ENCODE measurements at regions not wholly inside any gene's neighbourhood (a gene's known extent, or its start where the extent isn't known, plus 50 kb on each side); places are given as distances from the start of the nearest gene placed in this dataset.

DNA sequence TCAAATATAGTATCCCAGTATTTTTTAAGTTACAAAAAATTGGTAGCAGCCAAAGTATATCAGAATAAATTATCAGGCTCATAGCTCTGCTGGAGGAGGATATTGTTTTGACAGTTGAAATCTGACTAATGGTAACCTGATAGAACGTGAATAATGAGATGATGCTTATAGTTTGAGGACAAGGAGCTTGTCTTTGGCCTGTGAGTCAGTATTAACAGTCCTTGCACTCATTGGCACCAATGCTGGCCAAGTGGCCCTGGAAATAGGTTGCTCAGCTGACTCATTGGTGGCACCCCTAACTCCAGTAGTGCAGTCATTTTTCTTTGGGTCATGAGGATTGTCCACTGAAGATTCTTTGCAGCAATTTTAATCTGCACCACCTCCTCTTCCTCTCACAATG lies 203.3 kb upstream of the JADE1 start:
- no peaks in the 10 kb centered on the region for H3K36me3 ChIP-seq (replicated peaks; ENCODE audit: insufficient read depth, low read depth)
- 75% methylated on average over 1 of the region's 1 CpG for WGBS (ENCODE audit: low lambda C conversion rate, missing lambda C conversion rate)
- H3K9me2 ChIP-seq (replicated peaks; ENCODE audit: insufficient read depth) = no peaks in the 10 kb centered on the region
- H3K9me3 ChIP-seq (ENCODE audit: low read depth) = no peaks in the 10 kb centered on the region
- TF ChIP-seq EZH2phosphoT487 (IDR thresholded peaks at IDR 0.05; ENCODE audit: low read depth, severe bottlenecking, unreplicated experiment) (no peak), EZH2 (IDR thresholded peaks at IDR 0.05; ENCODE audit: borderline replicate concordance) (no peak)
- TF ChIP-seq, protein P1, sequence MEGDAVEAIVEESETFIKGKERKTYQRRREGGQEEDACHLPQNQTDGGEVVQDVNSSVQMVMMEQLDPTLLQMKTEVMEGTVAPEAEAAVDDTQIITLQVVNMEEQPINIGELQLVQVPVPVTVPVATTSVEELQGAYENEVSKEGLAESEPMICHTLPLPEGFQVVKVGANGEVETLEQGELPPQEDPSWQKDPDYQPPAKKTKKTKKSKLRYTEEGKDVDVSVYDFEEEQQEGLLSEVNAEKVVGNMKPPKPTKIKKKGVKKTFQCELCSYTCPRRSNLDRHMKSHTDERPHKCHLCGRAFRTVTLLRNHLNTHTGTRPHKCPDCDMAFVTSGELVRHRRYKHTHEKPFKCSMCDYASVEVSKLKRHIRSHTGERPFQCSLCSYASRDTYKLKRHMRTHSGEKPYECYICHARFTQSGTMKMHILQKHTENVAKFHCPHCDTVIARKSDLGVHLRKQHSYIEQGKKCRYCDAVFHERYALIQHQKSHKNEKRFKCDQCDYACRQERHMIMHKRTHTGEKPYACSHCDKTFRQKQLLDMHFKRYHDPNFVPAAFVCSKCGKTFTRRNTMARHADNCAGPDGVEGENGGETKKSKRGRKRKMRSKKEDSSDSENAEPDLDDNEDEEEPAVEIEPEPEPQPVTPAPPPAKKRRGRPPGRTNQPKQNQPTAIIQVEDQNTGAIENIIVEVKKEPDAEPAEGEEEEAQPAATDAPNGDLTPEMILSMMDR (IDR thresholded peaks at IDR 0.05; ENCODE audit: poor library complexity) = no peak
- H3K27ac ChIP-seq = no peak overlapping the region
- no peak overlapping the region for H2AFZ ChIP-seq
- no peaks in the 10 kb centered on the region for H4K20me1 ChIP-seq (ENCODE audit: insufficient read depth, poor library complexity, severe bottlenecking)
- no peaks in the 10 kb centered on the region for H3K27me3 ChIP-seq
- no peaks in the 10 kb centered on the region for H3K79me2 ChIP-seq
- no peak overlapping the region for H3K4me2 ChIP-seq
- no peak for DNase-seq (ENCODE audit: low spot score)
- H3K4me1 ChIP-seq (ENCODE audit: insufficient read depth) = peaks cover 11% of the 10 kb centered on the region
- no peak overlapping the region for H3K4me3 ChIP-seq

DNA sequence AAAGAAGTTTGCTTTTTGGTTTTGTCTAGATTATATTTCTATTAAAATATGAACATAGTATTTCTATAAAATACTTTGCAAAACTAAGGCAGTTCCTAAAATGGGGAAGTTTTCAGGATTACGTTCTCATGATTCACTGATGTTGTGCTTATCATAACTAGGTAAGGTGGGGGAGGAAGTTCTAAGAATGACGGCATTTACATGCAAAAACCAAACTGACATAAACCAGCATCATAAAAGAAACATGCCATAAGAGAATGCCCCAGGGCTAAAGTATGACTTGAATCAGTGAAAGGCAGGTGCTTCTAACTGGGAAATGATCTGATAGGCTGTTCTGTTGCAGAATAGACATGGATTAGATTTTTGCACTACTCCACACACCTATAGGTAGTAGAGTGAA lies 204.7 kb upstream of the JADE1 start:
- Histone ChIP-seq H2AFZ (no peak overlapping the region), H3K4me2 (no peak overlapping the region), H3K9me2 (replicated peaks; ENCODE audit: insufficient read depth) (no peaks in the 10 kb centered on the region), H3K4me3 (no peak overlapping the region), H3K79me2 (no peaks in the 10 kb centered on the region), H3K36me3 (replicated peaks; ENCODE audit: insufficient read depth, low read depth) (no peaks in the 10 kb centered on the region), H3K27me3 (no peaks in the 10 kb centered on the region), H3K9me3 (ENCODE audit: low read depth) (no peaks in the 10 kb centered on the region), H3K4me1 (ENCODE audit: insufficient read depth) (peaks cover 24% of the 10 kb centered on the region), H4K20me1 (ENCODE audit: insufficient read depth, poor library complexity, severe bottlenecking) (no peaks in the 10 kb centered on the region), H3K27ac (no peak overlapping the region)
- TF ChIP-seq EZH2phosphoT487 (IDR thresholded peaks at IDR 0.05; ENCODE audit: low read depth, severe bottlenecking, unreplicated experiment) (no peak), EZH2 (IDR thresholded peaks at IDR 0.05; ENCODE audit: borderline replicate concordance) (no peak)
- TF ChIP-seq, protein P1 (IDR thresholded peaks at IDR 0.05; ENCODE audit: poor library complexity) = no peak
- 68% methylated on average over 2 of the region's 2 CpGs for WGBS (ENCODE audit: low lambda C conversion rate, missing lambda C conversion rate)
- no peak for DNase-seq (ENCODE audit: low spot score)

DNA sequence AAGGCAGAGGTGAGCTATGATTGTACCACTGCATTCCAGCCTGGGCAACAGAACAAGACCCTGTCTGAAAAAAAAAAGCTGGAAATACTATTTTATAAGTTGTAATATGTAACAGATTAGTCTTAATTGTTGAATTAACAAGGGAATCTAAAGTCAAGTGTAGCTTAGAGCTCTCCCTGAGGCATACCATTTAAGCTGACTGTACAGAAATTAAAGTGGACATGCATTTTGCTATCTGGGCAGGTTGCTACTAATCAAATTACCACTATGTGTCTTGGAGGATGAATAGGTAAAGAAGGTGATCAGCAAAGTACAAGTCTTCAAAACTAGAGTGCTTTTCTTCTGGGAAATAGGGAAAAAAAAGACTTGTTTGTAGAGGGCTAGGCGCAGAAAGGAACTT lies 205.3 kb upstream of the JADE1 start:
- Histone ChIP-seq H3K27me3 (no peaks in the 10 kb centered on the region), H3K9me3 (ENCODE audit: low read depth) (no peaks in the 10 kb centered on the region), H3K79me2 (no peaks in the 10 kb centered on the region), H3K4me2 (no peak overlapping the region), H3K9me2 (replicated peaks; ENCODE audit: insufficient read depth) (no peaks in the 10 kb centered on the region), H3K4me3 (no peak overlapping the region), H3K36me3 (replicated peaks; ENCODE audit: insufficient read depth, low read depth) (no peaks in the 10 kb centered on the region), H3K27ac (no peak overlapping the region), H4K20me1 (ENCODE audit: insufficient read depth, poor library complexity, severe bottlenecking) (no peaks in the 10 kb centered on the region), H2AFZ (no peak overlapping the region), H3K4me1 (ENCODE audit: insufficient read depth) (peaks cover 31% of the 10 kb centered on the region)
- 77% methylated on average over 1 of the region's 1 CpG for WGBS (ENCODE audit: low lambda C conversion rate, missing lambda C conversion rate)
- no peak for TF ChIP-seq EZH2phosphoT487 (IDR thresholded peaks at IDR 0.05; ENCODE audit: low read depth, severe bottlenecking, unreplicated experiment)
- TF ChIP-seq EZH2 (IDR thresholded peaks at IDR 0.05; ENCODE audit: borderline replicate concordance) = no peak
- TF ChIP-seq, protein P1 (IDR thresholded peaks at IDR 0.05; ENCODE audit: poor library complexity) = no peak
- no peak for DNase-seq (ENCODE audit: low spot score)

DNA sequence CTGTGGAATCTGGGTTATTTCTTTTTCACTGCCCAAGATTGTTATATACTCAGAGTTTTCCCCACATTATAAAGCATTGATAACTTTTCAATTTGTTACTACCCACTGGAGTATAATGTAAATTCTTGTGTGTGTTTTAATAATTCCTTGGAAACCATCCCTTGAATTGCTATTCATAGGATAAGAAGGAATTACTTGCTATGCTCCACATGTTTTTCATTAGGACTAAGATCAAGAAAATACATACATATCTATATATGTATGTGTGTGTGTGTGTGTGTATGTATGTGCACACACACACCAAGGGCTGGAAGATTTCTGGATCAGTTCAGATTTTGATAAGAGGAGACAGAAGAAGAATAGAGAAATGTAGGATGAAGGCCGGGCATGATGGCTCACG lies 206.4 kb upstream of the JADE1 start:
- no peaks in the 10 kb centered on the region for H3K36me3 ChIP-seq (replicated peaks; ENCODE audit: insufficient read depth, low read depth)
- no peak overlapping the region for H2AFZ ChIP-seq
- no peaks in the 10 kb centered on the region for H3K79me2 ChIP-seq
- WGBS (ENCODE audit: low lambda C conversion rate, missing lambda C conversion rate) = 100% methylated on average over 2 of the region's 2 CpGs
- no peak overlapping the region for H3K4me3 ChIP-seq
- no peak for TF ChIP-seq EZH2phosphoT487 (IDR thresholded peaks at IDR 0.05; ENCODE audit: low read depth, severe bottlenecking, unreplicated experiment)
- TF ChIP-seq, protein P1 (IDR thresholded peaks at IDR 0.05; ENCODE audit: poor library complexity) = no peak
- no peak for TF ChIP-seq EZH2 (IDR thresholded peaks at IDR 0.05; ENCODE audit: borderline replicate concordance)
- H3K9me3 ChIP-seq (ENCODE audit: low read depth) = no peaks in the 10 kb centered on the region
- H3K9me2 ChIP-seq (replicated peaks; ENCODE audit: insufficient read depth) = no peaks in the 10 kb centered on the region
- no peaks in the 10 kb centered on the region for H3K27me3 ChIP-seq
- no peak for DNase-seq (ENCODE audit: low spot score)
- H3K4me2 ChIP-seq = no peak overlapping the region
- H3K27ac ChIP-seq = no peak overlapping the region
- H4K20me1 ChIP-seq (ENCODE audit: insufficient read depth, poor library complexity, severe bottlenecking) = no peaks in the 10 kb centered on the region
- peaks cover 33% of the 10 kb centered on the region for H3K4me1 ChIP-seq (ENCODE audit: insufficient read depth)

Data from hepatocyte (in vitro differentiated cells).